ENCODE measurements at regions not wholly inside any gene's neighbourhood (a gene's known extent, or its start where the extent isn't known, plus 50 kb on each side); places are given as distances from the start of the nearest gene placed in this dataset.

- TF ChIP-seq CTCF (IDR thresholded peaks at IDR 0.05): no peak
- TF ChIP-seq POLR2A (IDR thresholded peaks at IDR 0.05): no peak
- TF ChIP-seq EP300 (IDR thresholded peaks at IDR 0.05): no peak
- no peak for TF ChIP-seq POLR2AphosphoS5 (IDR thresholded peaks at IDR 0.05)
These were observed 193.6 kb downstream of the FGFR2 start for GRCh38 chr10:121404611-121405010.

All from gastroesophageal sphincter (tissue), 3 donors.